Hematopoietic multipotent progenitor cell treated with erythropoietin and hydrocortisone succinate and interleukin-3 and kit ligand, for 6 days (in vitro differentiated cells): ENCODE measurements at regions not wholly inside any gene's neighbourhood (a gene's known extent, or its start where the extent isn't known, plus 50 kb on each side); places are given as distances from the start of the nearest gene placed in this dataset.

Source experiments
- DNase-seq: peaks from one replicate; pipeline ENCODE4 v3.0.0-alpha.2; 2015

DNA sequence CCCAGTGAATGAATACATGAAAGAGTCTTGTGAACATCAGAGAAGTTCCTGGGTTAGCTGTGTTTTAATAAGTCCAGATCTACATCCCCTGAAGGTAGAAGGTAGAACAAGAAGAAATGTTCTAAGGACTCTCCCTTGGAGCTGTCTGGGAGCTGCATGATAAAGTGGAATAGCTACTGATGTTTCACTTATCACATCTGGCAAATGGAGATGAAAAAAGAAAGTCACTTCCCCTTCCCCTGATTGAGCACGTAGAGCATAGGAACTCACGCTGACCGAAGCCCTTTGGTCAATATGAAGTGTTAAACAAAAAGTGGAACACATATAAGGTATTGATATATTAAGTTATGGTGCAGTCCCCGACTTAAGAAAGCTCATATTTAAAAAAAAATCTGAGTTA is 53.2 kb upstream of the PARP1 start:
- DNase-seq, result no peak

- no peak for DNase-seq
Measured at GRCh38 chr1:226463925-226464586, 56.2 kb upstream of the PARP1 start.

DNA sequence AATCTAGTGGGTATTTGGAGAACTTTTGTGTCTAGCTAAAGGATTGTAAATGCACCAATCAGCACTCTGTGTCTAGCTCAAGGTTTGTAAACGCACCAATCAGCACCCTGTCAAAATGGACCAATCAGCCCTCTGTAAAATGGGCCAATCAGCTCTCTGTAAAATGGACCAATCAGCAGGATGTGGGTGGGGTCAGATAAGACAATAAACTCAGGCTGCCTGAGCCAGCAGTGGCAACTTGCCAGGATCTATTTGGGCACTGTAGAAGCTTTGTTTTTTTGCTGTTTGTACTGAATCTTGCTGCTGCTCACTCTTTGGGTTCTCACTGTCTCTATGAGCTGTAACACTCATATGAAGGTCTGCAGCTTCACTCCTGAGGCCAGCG is 56.7 kb upstream of the PARP1 start:
- DNase-seq, result peak; percentile 44

DNA sequence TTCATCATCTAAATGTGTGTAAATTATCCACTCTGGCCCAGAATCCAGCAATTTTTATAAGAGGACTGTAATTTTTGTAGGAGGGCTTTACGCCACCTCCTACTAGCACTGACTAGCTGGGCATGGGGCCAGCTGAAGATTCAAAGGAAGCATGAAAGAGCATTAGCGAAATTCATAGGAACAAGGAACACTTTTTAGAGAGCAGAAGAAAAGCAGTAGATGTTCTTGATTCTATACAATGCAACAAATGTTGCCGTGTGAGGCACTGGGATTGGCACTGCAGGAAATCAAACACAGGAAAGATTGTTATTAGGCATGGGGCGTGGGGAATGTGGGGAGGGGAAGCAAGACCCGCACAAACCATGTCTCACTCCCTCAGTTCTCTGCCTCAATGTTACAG is 58.4 kb upstream of the PARP1 start:
- DNase-seq, result no peak

DNA sequence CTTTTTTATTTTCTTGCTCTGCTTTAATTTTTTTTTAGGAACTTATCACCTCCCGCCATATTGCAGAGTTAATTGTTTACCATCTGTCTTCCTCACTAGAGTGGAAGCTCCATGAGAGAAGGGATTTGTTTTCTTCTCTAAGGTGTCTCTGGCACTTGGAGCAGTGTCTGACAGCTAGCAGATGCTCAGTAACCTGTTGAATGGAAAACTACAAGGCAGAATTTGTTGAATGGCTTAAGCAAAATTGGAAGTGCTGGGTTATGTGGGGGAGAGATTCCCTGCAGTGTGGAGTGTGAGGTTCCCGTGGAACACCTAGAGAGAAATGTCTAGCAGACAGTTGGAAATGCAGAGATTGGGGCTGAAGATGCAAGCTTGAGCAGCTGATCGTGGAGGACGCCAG is 59.5 kb upstream of the PARP1 start:
- no peak for DNase-seq

DNA sequence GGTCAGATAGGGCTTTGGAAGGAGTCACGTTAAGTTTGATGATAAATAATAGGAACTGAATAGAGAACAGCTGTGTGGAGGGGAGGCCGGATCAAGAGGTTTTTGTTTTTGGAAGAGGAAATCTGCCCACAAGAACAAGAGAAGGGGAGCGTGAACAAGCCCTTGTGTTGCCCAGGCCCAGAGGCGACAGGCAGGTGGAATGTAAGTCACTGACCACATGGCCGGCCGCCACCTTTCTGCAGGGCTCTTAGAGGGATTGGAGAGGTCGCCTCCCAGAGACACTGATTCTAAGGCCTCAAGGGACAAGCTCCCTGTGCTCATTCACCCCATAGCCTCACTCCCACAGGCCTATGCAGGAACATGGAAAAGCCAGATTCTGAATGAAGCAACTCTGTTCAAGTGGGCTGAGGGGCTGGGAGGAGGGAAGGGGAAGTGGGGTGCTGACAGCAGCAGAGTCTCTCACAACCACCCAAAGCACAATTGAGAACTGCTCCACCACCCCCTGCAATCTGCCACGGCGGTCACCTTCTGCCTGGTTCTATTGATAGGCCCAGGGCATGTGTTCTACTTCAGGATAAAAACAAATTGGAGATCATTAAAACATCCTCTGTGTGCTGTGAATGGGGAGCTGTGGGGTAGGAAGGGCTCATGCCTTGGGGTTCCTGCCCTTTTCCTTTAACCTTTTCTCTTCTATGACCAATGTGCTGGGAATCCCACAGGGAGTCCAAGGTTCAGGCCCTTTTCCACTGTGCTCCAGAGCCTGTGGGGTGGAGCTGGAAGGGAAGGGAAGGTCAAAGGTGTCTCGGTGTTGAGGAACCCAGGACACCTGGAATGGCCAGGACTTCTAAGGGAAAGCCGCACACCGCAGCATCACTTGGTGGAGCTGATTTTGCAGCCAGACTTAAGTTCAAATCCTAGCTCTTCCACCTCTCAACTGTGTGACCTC is 63.3 kb upstream of the PARP1 start:
- no peak for DNase-seq

DNA sequence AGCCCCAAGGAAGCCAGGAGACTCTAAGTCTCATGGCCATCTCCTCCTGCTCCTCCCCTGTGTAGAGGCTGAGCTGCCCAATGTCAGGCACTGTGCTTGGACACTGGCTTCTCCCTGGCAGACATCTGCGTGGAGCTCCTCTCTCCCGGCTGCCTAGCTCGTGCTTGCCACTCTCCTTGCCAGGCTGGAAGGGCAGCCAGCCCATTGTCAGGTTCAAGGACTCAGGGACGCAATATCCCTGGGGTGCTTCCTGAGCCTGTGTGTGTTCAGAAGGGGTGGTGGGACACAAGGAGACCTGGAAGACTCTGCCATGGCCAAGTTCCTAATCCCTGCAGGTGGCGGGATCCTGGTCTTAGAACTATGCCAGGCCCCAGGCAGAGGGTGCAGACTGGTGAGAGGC is 65.4 kb upstream of the PARP1 start:
- no peak for DNase-seq

- DNase-seq, result no peak
Measured at GRCh38 chr1:226474041-226474440, 66.1 kb upstream of the PARP1 start.

- no peak for DNase-seq
Measured at GRCh38 chr1:226474443-226475141, 66.7 kb upstream of the PARP1 start.

- DNase-seq, result no peak
Measured at GRCh38 chr1:226475142-226475511, 67.2 kb upstream of the PARP1 start.

DNA sequence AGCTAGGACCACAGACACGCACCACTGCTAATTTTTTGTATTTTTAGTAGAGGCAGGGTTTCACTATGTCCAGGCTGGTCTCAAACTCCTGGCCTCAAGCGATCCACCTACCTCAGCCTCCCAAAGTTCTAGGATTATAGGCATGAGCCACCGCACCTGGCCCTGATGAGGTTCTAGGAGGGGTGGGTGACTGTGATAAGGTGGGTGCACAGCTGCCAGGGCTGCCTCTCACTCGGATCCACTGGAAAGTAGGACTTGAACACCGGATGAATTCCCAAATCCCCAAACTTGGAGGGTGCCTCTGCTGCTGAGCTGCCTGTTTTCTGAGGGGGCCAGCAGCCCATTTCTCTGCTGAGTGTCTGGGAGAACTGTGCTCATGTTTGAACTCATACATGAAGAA is 68.2 kb upstream of the PARP1 start:
- DNase-seq, result no peak

DNA sequence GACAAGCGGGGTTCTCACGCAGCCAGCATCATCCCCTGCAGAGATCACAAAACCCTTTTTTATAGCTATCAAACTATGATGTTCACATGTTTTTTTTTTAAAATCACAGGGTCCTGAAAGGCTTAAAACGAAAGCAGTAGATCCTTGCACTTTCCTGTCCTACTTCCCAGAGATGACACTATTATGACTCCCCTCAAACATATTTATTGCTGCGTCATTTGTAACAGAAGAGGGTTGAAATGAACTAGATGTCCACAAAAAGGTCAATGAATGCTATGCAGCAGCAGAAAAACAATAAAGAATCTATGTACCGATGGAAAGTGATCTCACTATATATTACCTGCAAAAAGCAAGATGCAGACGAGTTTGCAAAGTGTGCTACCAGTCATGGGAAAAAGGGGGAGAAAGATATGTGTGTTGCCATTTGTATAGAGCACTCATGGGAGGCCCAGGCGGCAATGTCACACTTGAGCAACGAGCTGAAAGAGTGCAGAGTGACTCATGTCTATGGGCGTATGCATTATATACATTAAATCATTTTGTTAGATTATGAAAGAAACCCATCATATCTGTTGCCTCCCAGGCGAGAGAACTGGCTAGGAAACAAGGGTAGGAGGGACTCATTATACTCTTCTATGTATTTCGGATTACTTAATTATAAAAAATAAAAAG is 68.9 kb upstream of the PARP1 start:
- DNase-seq, result peak; percentile 9

DNA sequence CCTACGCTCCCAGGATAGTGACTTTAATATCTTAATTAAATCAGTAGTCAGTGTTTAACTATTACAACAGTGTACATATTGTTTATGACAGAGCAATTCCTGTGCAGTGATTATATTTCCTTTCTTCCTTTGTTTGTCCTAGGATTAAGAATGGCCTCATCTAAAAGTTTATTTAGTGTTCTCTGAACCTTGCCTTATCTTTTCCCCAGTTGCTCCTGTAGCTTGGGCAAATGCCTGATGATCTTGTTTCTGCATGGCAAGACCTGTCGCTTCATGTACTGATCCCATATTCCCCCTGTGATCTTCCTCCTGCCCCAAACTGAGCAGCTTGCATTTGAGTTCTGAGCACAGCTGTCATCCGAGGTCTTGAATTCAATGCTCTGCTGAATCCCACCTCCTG is 69.1 kb upstream of the STUM start:
- no peak for DNase-seq

DNA sequence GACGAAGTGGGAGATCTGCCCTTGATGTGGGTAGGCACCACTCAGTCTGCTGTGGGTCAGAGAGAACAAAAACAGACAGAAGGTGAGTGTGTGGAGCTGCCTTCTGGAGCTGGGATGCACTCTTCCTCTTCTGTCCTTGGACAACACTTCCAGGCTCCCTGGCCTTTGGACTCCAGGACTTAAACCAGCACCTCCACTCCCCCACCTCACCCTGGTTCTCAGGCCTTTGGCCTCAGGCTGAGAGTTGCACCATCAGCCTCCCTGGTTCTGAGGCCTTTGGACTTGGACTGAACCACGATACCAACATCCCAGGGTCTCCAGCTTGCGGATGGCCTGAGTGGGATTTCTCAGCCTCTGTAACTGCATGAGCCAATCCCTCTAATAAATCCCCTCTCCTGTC is 68.1 kb upstream of the STUM start:
- DNase-seq, result no peak

DNA sequence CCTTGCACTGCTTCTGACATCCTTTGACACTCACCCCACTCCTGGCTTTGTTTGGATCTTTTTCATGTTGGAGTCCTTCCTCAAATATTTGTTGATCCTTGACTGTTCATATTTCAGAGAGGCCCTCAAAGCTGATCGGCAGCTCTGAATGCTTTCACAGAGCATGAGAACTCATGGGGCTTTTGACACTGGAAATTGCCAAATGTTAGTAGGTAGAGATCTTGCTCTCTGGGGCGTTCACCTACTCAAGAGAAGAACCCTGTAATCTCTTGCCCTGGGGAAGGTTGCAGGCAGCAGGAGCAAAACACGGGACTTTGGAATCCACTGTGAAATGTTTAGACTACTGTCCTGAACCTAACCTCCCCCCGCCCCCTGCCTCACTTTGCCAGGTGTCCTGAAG is 67.4 kb upstream of the STUM start:
- no peak for DNase-seq

GRCh38 chr1:226482196-226482595 is 66.4 kb upstream of the STUM start:
- DNase-seq, result no peak

- DNase-seq, result no peak
Measured at GRCh38 chr1:226482975-226483700, 65.4 kb upstream of the STUM start.

DNA sequence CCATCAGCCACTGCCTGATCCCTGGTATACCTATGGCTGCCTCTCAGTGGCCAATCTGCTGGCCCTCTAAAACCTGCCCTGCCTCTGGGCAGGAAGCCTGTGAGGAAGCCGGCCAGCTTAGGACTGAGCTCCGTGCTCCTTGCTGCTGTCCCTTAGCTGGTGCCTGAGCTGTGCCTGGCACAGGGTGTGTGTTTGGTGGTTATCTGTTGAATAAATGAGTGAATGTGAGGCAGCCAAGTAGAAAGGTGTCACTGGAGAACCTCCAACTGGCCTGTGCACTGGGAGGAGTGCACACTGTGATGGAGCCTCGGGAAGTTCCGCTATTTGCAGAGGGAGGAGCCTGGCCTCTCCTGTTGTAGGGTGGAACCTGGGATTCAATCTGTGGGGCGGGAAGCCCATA is 63.4 kb upstream of the STUM start:
- DNase-seq, result no peak

GRCh38 chr1:226486161-226486560 is 62.4 kb upstream of the STUM start:
- no peak for DNase-seq

- no peak for DNase-seq
Measured at GRCh38 chr1:226487921-226488320, 60.6 kb upstream of the STUM start.

DNA sequence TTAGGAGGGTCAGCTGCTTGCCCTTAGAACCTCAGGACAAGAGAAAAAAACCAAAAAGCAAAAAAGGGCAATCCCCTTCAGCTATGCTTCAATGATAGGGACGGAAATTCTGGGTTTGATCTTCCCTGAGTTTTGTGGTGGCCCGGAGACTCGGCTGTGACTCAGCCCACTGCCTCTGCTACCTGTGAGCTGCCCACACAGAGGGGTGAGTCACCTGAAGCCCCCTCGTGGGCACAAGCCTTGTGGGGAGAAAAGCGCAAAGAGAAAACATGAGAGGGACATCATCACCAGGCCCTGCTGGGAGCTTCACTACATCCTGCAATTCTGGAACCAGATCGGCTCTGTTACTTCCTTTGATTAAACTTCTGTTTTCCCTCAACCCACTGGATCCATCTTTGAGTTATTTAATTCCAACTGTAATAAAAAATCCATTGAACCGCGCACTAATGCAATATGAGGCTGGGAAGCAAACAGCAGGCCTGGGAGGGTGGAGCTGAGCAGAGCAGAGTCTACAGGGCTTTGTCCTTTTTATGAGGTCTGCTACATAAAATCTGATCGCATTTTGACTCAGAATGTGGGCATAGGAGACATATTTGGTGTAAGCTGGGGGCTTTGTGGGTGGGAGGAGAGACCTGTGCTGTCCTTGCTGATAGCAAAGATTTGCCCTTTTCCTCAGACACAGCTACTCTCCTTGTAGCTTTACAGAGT is 58.7 kb upstream of the STUM start:
- DNase-seq, result no peak

DNA sequence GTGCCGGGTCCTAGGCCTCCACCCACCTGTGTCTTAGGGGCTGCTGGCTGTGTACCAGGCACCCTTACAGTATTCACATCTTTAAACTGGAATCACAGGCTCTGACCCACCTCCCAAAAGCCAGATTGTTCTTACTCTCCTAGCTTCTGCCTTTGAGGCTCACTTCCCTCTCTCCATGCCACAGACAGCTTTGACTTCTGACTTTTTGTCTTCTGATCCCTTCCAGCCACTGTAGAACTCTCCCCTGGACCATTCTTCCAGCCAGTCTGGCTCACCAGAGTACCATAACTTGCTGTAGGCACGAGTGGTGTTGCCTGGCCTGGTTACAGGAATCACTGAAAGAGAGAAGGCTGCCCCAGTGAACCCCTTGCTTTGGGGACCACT is 58.1 kb upstream of the STUM start:
- no peak for DNase-seq
